K562 (cell line): ENCODE measurements at regions not wholly inside any gene's neighbourhood (a gene's known extent, or its start where the extent isn't known, plus 50 kb on each side); places are given as distances from the start of the nearest gene placed in this dataset.
A peak's percentile ranks its signal among the peaks of the same experiment; 100 is the strongest.

ENCODE experiments used
- DACH1 ChIP-seq: fragments of 450-650 bp; IDR thresholded peaks from 2 replicates; pipeline ENCODE4 v1.6.1; 2018; ENCODE audit not compliant: partially characterized antibody
- ELK3 ChIP-seq: fragments of 450-650 bp; formaldehyde crosslinking; IDR thresholded peaks from 2 replicates; pipeline ENCODE4 v1.4.0; 2020; ENCODE audit warnings: mild to moderate bottlenecking
- EP300 ChIP-seq: IDR thresholded peaks from 2 replicates; pipeline ENCODE4 v1.6.1; 2012; ENCODE audit warnings: low read length, improper control_type of control experiment
- HNRNPK ChIP-seq: fragments of 200-400 bp; formaldehyde crosslinking; IDR thresholded peaks from one replicate; pipeline ENCODE4 v1.6.1; 2018; ENCODE audit warnings: mild to moderate bottlenecking, low read depth, low read length; ENCODE audit not compliant: poor library complexity, severe bottlenecking
- HNRNPUL1 ChIP-seq: fragments of 200-400 bp; formaldehyde crosslinking; IDR thresholded peaks from 2 replicates; pipeline ENCODE4 v1.6.1; 2017; ENCODE audit warnings: low read length
- MAZ ChIP-seq, 2 experiments: fragments of 450-650 bp in 1 of 2; sonication (generic) in 1 of 2; formaldehyde crosslinking; IDR thresholded peaks in 1 of 2; conservative IDR thresholded peaks in 1 of 2; 2 replicates each; pipeline versions ENCODE4 v1.4.0 to v1.5.0; 2020; ENCODE audit warnings: mild to moderate bottlenecking in 1 of 2, missing genetic modification reagents in 1 of 2
- POLR3A ChIP-seq: IDR thresholded peaks from 2 replicates; pipeline ENCODE4 v1.6.1; 2011; ENCODE audit warnings: borderline replicate concordance, mild to moderate bottlenecking, moderate library complexity; ENCODE audit not compliant: insufficient read length, insufficient read depth; ENCODE audit errors: extremely low read depth
- POU5F1 ChIP-seq: fragments of 150-350 bp; IDR thresholded peaks from 2 replicates; pipeline ENCODE4 v1.6.1; 2014; ENCODE audit warnings: borderline replicate concordance, low read length, low read depth, mild to moderate bottlenecking; ENCODE audit not compliant: partially characterized antibody
- RBBP5 ChIP-seq: fragments of 200-600 bp; sonication (generic); IDR thresholded peaks from 2 replicates; pipeline ENCODE4 v1.6.1; 2012; ENCODE audit warnings: borderline replicate concordance, mild to moderate bottlenecking, low read length, control low read depth, inconsistent platforms; ENCODE audit not compliant: insufficient read depth, poor library complexity, severe bottlenecking
- TBL1XR1 ChIP-seq, 2 experiments: IDR thresholded peaks; 2 replicates each; pipeline ENCODE4 v1.6.1; 2012; ENCODE audit warnings: improper control_type of control experiment in 2 of 2, low read length in 2 of 2, mild to moderate bottlenecking in 1 of 2
- ZFP36 ChIP-seq: fragments of 150-350 bp; IDR thresholded peaks from 2 replicates; pipeline ENCODE4 v1.6.1; 2018; ENCODE audit warnings: low read length, low read depth; ENCODE audit not compliant: partially characterized antibody
- ZNF584 ChIP-seq: fragments of 200-800 bp; sonication (Bioruptor generic); IDR thresholded peaks from 2 replicates; pipeline ENCODE4 v1.6.1; 2016; ENCODE audit warnings: low read depth, mild to moderate bottlenecking, missing genetic modification characterization, missing compliant biosample characterization
- ZNF785 ChIP-seq: fragments of 250-450 bp; sonication (Bioruptor Pico); IDR thresholded peaks from 2 replicates; pipeline ENCODE4 v1.4.0; 2020; ENCODE audit warnings: mild to moderate bottlenecking
- TF ChIP-seq, protein P1 (sequence below), 2 experiments: fragments of 450-650 bp; IDR thresholded peaks; 2 replicates each; pipeline ENCODE4 v1.6.1; 2016; ENCODE audit warnings: mild to moderate bottlenecking in 2 of 2, borderline replicate concordance in 1 of 2, low read depth in 1 of 2, moderate library complexity in 1 of 2

GRCh38 chr7:140275069-140275965, 98.5 kb upstream of the KDM7A start (continued):
- TF ChIP-seq POU5F1, result no peak
- TF ChIP-seq TBL1XR1 (IDR thresholded peaks at IDR 0.05; ENCODE audit: low read length in 2 of 2), result peak in 1 of 2 experiments; percentile 75; a peak in 2 of 4 replicates
- peak in 1 of 2 experiments; percentile 48; a peak in 1 of 4 replicates for TF ChIP-seq MAZ (CRISPR knock-in tag; conservative IDR thresholded peaks at IDR 0.05 in 1 of 2, IDR thresholded peaks at IDR 0.05 in 1 of 2)
- TF ChIP-seq DACH1, result no peak
- peak; percentile 74 for TF ChIP-seq EP300
- no peak for TF ChIP-seq HNRNPK
- peak; percentile 66 for TF ChIP-seq RBBP5
- no peak for TF ChIP-seq HNRNPUL1
- TF ChIP-seq, protein P1, sequence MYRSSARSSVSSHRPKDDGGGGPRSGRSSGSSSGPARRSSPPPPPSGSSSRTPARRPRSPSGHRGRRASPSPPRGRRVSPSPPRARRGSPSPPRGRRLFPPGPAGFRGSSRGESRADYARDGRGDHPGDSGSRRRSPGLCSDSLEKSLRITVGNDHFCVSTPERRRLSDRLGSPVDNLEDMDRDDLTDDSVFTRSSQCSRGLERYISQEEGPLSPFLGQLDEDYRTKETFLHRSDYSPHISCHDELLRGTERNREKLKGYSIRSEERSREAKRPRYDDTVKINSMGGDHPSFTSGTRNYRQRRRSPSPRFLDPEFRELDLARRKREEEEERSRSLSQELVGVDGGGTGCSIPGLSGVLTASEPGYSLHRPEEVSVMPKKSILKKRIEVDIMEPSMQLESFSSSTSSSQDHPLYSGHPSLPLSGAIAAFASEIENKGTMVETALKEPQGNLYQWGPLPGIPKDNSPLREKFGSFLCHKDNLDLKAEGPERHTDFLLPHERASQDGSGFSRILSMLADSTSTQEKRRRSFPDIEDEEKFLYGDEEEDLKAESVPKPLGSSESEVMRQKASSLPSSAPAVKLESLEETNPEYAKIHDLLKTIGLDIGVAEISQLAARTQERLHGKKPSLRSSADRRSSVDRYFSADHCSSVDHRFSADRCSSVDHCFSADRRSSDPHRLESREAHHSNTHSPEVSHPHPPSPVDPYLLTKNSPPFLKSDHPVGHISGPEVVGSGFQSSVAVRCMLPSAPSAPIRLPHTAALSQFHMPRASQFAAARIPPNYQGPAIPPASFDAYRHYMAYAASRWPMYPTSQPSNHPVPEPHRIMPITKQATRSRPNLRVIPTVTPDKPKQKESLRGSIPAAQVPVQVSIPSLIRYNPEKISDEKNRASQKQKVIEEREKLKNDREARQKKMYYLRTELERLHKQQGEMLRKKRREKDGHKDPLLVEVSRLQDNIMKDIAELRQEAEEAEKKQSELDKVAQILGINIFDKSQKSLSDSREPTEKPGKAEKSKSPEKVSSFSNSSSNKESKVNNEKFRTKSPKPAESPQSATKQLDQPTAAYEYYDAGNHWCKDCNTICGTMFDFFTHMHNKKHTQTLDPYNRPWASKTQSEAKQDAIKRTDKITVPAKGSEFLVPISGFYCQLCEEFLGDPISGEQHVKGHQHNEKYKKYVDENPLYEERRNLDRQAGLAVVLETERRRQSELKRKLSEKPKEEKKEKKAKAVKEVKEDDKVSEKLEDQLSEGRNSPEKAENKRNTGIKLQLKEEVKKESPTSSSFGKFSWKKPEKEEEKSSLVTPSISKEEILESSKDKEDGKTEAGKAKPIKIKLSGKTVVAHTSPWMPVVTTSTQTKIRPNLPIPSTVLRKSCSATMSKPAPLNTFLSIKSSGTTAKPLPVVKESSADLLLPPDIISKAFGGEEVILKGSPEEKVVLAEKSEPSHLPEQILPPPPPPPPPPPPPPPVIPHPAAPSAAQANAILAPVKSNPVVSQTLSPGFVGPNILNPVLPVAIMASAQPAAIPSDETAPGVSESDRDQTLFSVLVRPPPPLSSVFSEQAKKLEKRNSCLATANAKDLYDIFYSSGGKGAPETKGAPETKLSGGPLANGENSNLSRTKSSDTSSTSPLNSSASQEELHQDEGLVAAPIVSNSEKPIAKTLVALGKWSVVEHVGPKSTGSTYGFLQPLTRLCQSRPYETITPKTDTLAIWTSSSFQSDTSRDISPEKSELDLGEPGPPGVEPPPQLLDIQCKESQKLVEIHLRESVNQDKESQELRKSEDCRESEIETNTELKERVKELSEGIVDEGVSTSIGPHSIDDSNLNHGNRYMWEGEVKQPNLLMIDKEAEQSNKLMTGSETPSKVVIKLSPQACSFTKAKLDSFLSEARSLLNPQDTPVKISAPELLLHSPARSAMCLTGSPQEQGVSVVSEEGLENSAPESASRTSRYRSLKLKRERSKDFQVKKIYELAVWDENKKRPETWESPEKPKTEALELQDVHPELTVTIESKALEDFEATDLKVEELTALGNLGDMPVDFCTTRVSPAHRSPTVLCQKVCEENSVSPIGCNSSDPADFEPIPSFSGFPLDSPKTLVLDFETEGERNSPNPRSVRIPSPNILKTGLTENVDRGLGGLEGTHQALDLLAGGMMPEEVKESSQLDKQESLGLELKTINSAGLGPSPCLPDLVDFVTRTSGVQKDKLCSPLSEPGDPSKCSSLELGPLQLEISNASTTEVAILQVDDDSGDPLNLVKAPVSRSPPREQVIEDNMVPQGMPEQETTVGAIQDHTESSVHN (IDR thresholded peaks at IDR 0.05; ENCODE audit: borderline replicate concordance in 1 of 2, low read depth in 1 of 2), result peak in 1 of 2 experiments; percentile 75; a peak in 2 of 4 replicates
- TF ChIP-seq ZNF584 (CRISPR knock-in tag), result no peak
- no peak for TF ChIP-seq POLR3A
- no peak for TF ChIP-seq ZFP36
- TF ChIP-seq ZNF785 (CRISPR knock-in tag), result no peak
- TF ChIP-seq ELK3 (CRISPR knock-in tag), result no peak
